ENCODE measurements at regions not wholly inside any gene's neighbourhood (a gene's known extent, or its start where the extent isn't known, plus 50 kb on each side); places are given as distances from the start of the nearest gene placed in this dataset.

- TF ChIP-seq POLR2AphosphoS5 (IDR thresholded peaks at IDR 0.05; ENCODE audit: low read depth, low read length) (no peak), POLR2A (IDR thresholded peaks at IDR 0.05; ENCODE audit: low read depth, low read length) (no peak)
Measured at GRCh38 chr5:18761801-18762200, 1127.5 kb downstream of the TAF11L14 start.

Data from GM12892 (cell line).